ENCODE measurements at regions not wholly inside any gene's neighbourhood (a gene's known extent, or its start where the extent isn't known, plus 50 kb on each side); places are given as distances from the start of the nearest gene placed in this dataset.

- Histone ChIP-seq H3K9me2 (ENCODE audit: insufficient read depth, low read length) (no peaks in the 10 kb centered on the region), H3K79me2 (replicated peaks; ENCODE audit: insufficient read depth, low read length) (no peaks in the 10 kb centered on the region), H4K20me1 (ENCODE audit: insufficient read depth) (no peaks in the 10 kb centered on the region), H3K36me3 (ENCODE audit: insufficient read depth, low read length) (no peaks in the 10 kb centered on the region), H3K9me3 (ENCODE audit: low read length) (no peaks in the 10 kb centered on the region), H3F3A (ENCODE audit: insufficient read depth, low read length, poor library complexity, severe bottlenecking) (no peaks in the 10 kb centered on the region), H2AFZ (ENCODE audit: low read depth, low read length) (no peak overlapping the region), H3K4me3 (ENCODE audit: low read length) (no peak overlapping the region), H3K27ac (ENCODE audit: low read length) (no peak overlapping the region), H3K4me2 (ENCODE audit: low read length) (no peak overlapping the region), H3K27me3 (ENCODE audit: insufficient read depth, low read depth, low read length) (no peaks in the 10 kb centered on the region), H3K9ac (ENCODE audit: low read length) (no peak overlapping the region)
- TF ChIP-seq RAD21 (conservative IDR thresholded peaks at IDR 0.05) (no peak), CTCF (IDR thresholded peaks at IDR 0.05; ENCODE audit: poor library complexity, severe bottlenecking) (no peak), TAF1 (IDR thresholded peaks at IDR 0.05; ENCODE audit: low read depth) (no peak), MXI1 (conservative IDR thresholded peaks at IDR 0.05; ENCODE audit: poor library complexity, severe bottlenecking) (no peak), EZH2 (IDR thresholded peaks at IDR 0.05; ENCODE audit: borderline replicate concordance, insufficient read depth, low read length, poor library complexity, severe bottlenecking) (no peak), EP300 (conservative IDR thresholded peaks at IDR 0.05; ENCODE audit: poor library complexity, severe bottlenecking) (no peak), POLR2AphosphoS5 (IDR thresholded peaks at IDR 0.05) (no peak), REST (IDR thresholded peaks at IDR 0.05; ENCODE audit: borderline replicate concordance) (no peak), SMC3 (conservative IDR thresholded peaks at IDR 0.05; ENCODE audit: poor library complexity) (no peak)
These were observed 881.8 kb downstream of the SLC4A3 start for GRCh38 chr2:220509096-220509757.

GRCh38 chr2:220509966-220510365 is 882.5 kb downstream of the SLC4A3 start:
- no peaks in the 10 kb centered on the region for H3K9me3 ChIP-seq (ENCODE audit: low read length)
- no peaks in the 10 kb centered on the region for H3K27me3 ChIP-seq (ENCODE audit: insufficient read depth, low read depth, low read length)
- H3K9ac ChIP-seq (ENCODE audit: low read length), result no peak overlapping the region
- TF ChIP-seq EZH2 (IDR thresholded peaks at IDR 0.05; ENCODE audit: borderline replicate concordance, insufficient read depth, low read length, poor library complexity, severe bottlenecking), result no peak
- no peak for TF ChIP-seq SMC3 (conservative IDR thresholded peaks at IDR 0.05; ENCODE audit: poor library complexity)
- TF ChIP-seq REST (IDR thresholded peaks at IDR 0.05; ENCODE audit: borderline replicate concordance), result no peak
- TF ChIP-seq TAF1 (IDR thresholded peaks at IDR 0.05; ENCODE audit: low read depth), result no peak
- no peak for TF ChIP-seq MXI1 (conservative IDR thresholded peaks at IDR 0.05; ENCODE audit: poor library complexity, severe bottlenecking)
- TF ChIP-seq CTCF (IDR thresholded peaks at IDR 0.05; ENCODE audit: poor library complexity, severe bottlenecking), result no peak
- no peak for TF ChIP-seq RAD21 (conservative IDR thresholded peaks at IDR 0.05)
- TF ChIP-seq EP300 (conservative IDR thresholded peaks at IDR 0.05; ENCODE audit: poor library complexity, severe bottlenecking), result no peak
- TF ChIP-seq POLR2AphosphoS5 (IDR thresholded peaks at IDR 0.05), result no peak
- H3K79me2 ChIP-seq (replicated peaks; ENCODE audit: insufficient read depth, low read length), result no peaks in the 10 kb centered on the region
- no peaks in the 10 kb centered on the region for H3K36me3 ChIP-seq (ENCODE audit: insufficient read depth, low read length)
- no peaks in the 10 kb centered on the region for H3F3A ChIP-seq (ENCODE audit: insufficient read depth, low read length, poor library complexity, severe bottlenecking)
- no peak overlapping the region for H3K27ac ChIP-seq (ENCODE audit: low read length)
- no peak overlapping the region for H3K4me2 ChIP-seq (ENCODE audit: low read length)
- H3K9me2 ChIP-seq (ENCODE audit: insufficient read depth, low read length), result no peaks in the 10 kb centered on the region
- H3K4me3 ChIP-seq (ENCODE audit: low read length), result no peak overlapping the region
- H4K20me1 ChIP-seq (ENCODE audit: insufficient read depth), result no peaks in the 10 kb centered on the region
- no peak overlapping the region for H2AFZ ChIP-seq (ENCODE audit: low read depth, low read length)
